CD14-positive monocyte (primary cell): ENCODE measurements at regions not wholly inside any gene's neighbourhood (a gene's known extent, or its start where the extent isn't known, plus 50 kb on each side); places are given as distances from the start of the nearest gene placed in this dataset.
A peak's percentile ranks its signal among the peaks of the same experiment; 100 is the strongest.

Source experiments
- DNase-seq, 3 donors: peaks; one replicate each; pipeline ENCODE4 v3.0.0-alpha.2; 2011 to 2022
- H2AFZ ChIP-seq: 2 replicates; pipeline ENCODE4 v1.6.0; 2012; ENCODE audit warnings: mild to moderate bottlenecking, low read depth, low read length, inconsistent platforms; ENCODE audit not compliant: insufficient read depth, poor library complexity, severe bottlenecking
- H3K27ac ChIP-seq, 2 donors: 1 replicate in 1 of 2; 2 replicates in 1 of 2; pipeline ENCODE4 v1.5.1; 2012 to 2013; ENCODE audit warnings: low read length in 2 of 2, control low read depth in 1 of 2, inconsistent platforms in 1 of 2, low read depth in 1 of 2, mild to moderate bottlenecking in 1 of 2
- H3K27me3 ChIP-seq, 2 donors: one replicate each; pipeline versions ENCODE4 v1.6.0 to v1.6.1; 2011 to 2013; ENCODE audit warnings: low read length in 2 of 2; ENCODE audit not compliant: control insufficient read depth in 2 of 2, insufficient read depth in 2 of 2
- H3K36me3 ChIP-seq, 2 donors: replicated peaks in 1 of 2; 1 replicate in 1 of 2; 2 replicates in 1 of 2; pipeline versions ENCODE4 v1.5.1 to v1.6.1; 2012 to 2013; ENCODE audit warnings: low read length in 2 of 2, control low read depth in 1 of 2, inconsistent platforms in 1 of 2, mild to moderate bottlenecking in 1 of 2; ENCODE audit not compliant: insufficient read depth in 2 of 2, control insufficient read depth in 1 of 2
- H3K4me1 ChIP-seq, 2 donors: 1 replicate in 1 of 2; 2 replicates in 1 of 2; pipeline versions ENCODE4 v1.5.1 to v1.6.1; 2012 to 2013; ENCODE audit warnings: low read length in 2 of 2, control low read depth in 1 of 2, inconsistent platforms in 1 of 2, mild to moderate bottlenecking in 1 of 2, moderate library complexity in 1 of 2; ENCODE audit not compliant: insufficient read depth in 2 of 2, control insufficient read depth in 1 of 2
- H3K4me2 ChIP-seq: replicated peaks from 2 replicates; pipeline ENCODE3; 2012; ENCODE audit warnings: low read length, moderate library complexity, mild to moderate bottlenecking; ENCODE audit not compliant: poor library complexity, severe bottlenecking; ENCODE audit errors: extremely low read depth
- H3K4me3 ChIP-seq, 3 experiments: fragments of 200-600 bp in 1 of 3; sonication (generic) in 1 of 3; replicated peaks in 1 of 3; 1 replicate in 2 of 3; 2 replicates in 1 of 3; pipeline ENCODE4 v1.5.1; 2011 to 2013; ENCODE audit warnings: low read length in 3 of 3, mild to moderate bottlenecking in 3 of 3, control low read depth in 2 of 3, low read depth in 2 of 3, inconsistent platforms in 1 of 3, moderate library complexity in 1 of 3
- H3K79me2 ChIP-seq: 2 replicates; pipeline ENCODE4 v1.6.0; 2012; ENCODE audit warnings: mild to moderate bottlenecking, control low read depth, inconsistent platforms, low read length, moderate library complexity; ENCODE audit not compliant: insufficient read depth
- H3K9ac ChIP-seq: 2 replicates; pipeline ENCODE4 v1.6.0; 2017; ENCODE audit warnings: low read length, mild to moderate bottlenecking; ENCODE audit not compliant: insufficient read depth, poor library complexity, severe bottlenecking
- H3K9me3 ChIP-seq, 2 donors: replicated peaks in 1 of 2; 1 replicate in 1 of 2; 2 replicates in 1 of 2; pipeline versions ENCODE4 v1.5.1 to v1.6.1; 2012 to 2013; ENCODE audit warnings: low read length in 2 of 2, control low read depth in 1 of 2; ENCODE audit not compliant: control insufficient read depth in 1 of 2, insufficient read depth in 1 of 2
- H4K20me1 ChIP-seq: 2 replicates; pipeline ENCODE4 v1.6.0; 2012; ENCODE audit warnings: mild to moderate bottlenecking, low read length, control low read depth, moderate library complexity; ENCODE audit not compliant: insufficient read depth
- H3K27ac Mint-ChIP-seq, 7 donors: one replicate each; pipeline ENCODE4 v1.8.0; 2020; ENCODE audit warnings: mild to moderate bottlenecking in 7 of 7, mixed read lengths in 7 of 7, moderate library complexity in 6 of 7, inconsistent platforms in 2 of 7
- H3K27me3 Mint-ChIP-seq, 3 donors: one replicate each; pipeline ENCODE4 v1.8.0; 2021 to 2022; ENCODE audit warnings: low read depth in 3 of 3, mild to moderate bottlenecking in 3 of 3, mixed read lengths in 3 of 3, moderate library complexity in 3 of 3, inconsistent platforms in 1 of 3
- H3K36me3 Mint-ChIP-seq, 2 donors: one replicate each; pipeline ENCODE4 v1.8.0; 2020; ENCODE audit warnings: mixed read lengths in 2 of 2, inconsistent platforms in 1 of 2, mild to moderate bottlenecking in 1 of 2
- H3K4me1 Mint-ChIP-seq: one replicate; pipeline ENCODE4 v1.8.0; 2020; ENCODE audit warnings: mild to moderate bottlenecking, mixed read lengths
- H3K4me3 Mint-ChIP-seq, 2 donors: one replicate each; pipeline ENCODE4 v1.8.0; 2020; ENCODE audit warnings: mild to moderate bottlenecking in 2 of 2, mixed read lengths in 2 of 2, moderate library complexity in 1 of 2
- H3K9me3 Mint-ChIP-seq, 7 donors: one replicate each; pipeline ENCODE4 v1.8.0; 2020 to 2022; ENCODE audit warnings: mixed read lengths in 7 of 7, mild to moderate bottlenecking in 6 of 7, moderate library complexity in 6 of 7, inconsistent platforms in 2 of 7
- WGBS: methylation state at CpG from one replicate; pipeline ENCODE4 v1.1.5; 2013; ENCODE audit warnings: missing lambda C conversion rate; ENCODE audit not compliant: insufficient coverage; 5-methylcytosine and 5-hydroxymethylcytosine counted together
- intact Hi-C, 2 donors: fragments of 100-400 bp; cut with micrococcal nuclease; formaldehyde crosslinking; loops; one replicate each; pipeline versions ENCODE4 v1.15.0 to v1.15.1; 2023
- TF ChIP-seq, protein P1 (sequence below): fragments of 200-600 bp; IDR thresholded peaks from one replicate; pipeline ENCODE4 v1.8.0; 2022; ENCODE audit warnings: antibody characterized with exemption, mild to moderate bottlenecking

DNA sequence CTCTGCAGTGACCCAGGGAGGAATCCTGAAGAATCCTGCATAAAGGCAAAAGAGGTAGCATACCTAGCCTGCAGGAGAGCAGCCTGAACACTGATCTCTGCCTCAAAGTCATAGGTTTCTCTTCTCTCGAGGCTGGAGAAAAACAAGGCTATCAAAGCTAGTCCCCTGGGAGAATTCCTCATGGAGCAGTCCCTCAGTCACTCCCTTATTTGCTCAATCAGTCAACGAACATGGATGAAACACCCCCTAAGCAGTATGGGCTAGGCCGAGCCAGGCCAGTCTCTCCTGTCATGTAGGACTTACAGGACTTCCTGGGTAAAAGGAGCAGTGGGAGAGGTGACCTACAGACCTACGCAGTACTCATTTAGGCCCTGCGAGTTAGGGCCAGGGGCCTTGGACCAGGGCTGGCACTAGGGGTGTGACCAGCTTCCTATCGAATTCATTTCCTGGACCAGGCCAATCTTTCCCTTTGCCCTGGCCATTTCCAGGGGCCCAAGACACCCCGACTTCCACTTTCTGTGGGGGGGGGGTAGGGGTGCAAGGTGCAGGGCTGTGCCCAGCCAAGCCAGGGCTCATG is 164.1 kb downstream of the EFNB1 start:
- peaks cover 21% of the 10 kb centered on the region for H3K4me1 Mint-ChIP-seq
- Histone ChIP-seq H3K9me3 (no peaks in the 10 kb centered on the region), H4K20me1 (no peaks in the 10 kb centered on the region), H3K9ac (no peak overlapping the region), H3K4me3 (no peak overlapping the region), H3K79me2 (no peaks in the 10 kb centered on the region), H3K27me3 (no peaks in the 10 kb centered on the region), H3K36me3 (no peaks in the 10 kb centered on the region), H3K27ac (no peak overlapping the region), H2AFZ (no peak overlapping the region), H3K4me1 (peaks cover 23 to 26% of the 10 kb centered on the region in 2 donors), H3K4me2 (no peak overlapping the region)
- no peak overlapping the region for H3K27ac Mint-ChIP-seq
- TF ChIP-seq, protein P1, sequence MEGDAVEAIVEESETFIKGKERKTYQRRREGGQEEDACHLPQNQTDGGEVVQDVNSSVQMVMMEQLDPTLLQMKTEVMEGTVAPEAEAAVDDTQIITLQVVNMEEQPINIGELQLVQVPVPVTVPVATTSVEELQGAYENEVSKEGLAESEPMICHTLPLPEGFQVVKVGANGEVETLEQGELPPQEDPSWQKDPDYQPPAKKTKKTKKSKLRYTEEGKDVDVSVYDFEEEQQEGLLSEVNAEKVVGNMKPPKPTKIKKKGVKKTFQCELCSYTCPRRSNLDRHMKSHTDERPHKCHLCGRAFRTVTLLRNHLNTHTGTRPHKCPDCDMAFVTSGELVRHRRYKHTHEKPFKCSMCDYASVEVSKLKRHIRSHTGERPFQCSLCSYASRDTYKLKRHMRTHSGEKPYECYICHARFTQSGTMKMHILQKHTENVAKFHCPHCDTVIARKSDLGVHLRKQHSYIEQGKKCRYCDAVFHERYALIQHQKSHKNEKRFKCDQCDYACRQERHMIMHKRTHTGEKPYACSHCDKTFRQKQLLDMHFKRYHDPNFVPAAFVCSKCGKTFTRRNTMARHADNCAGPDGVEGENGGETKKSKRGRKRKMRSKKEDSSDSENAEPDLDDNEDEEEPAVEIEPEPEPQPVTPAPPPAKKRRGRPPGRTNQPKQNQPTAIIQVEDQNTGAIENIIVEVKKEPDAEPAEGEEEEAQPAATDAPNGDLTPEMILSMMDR, result no peak
- peaks cover 0 to 8% (median 0%) of the 10 kb centered on the region in 3 donors for H3K27me3 Mint-ChIP-seq
- H3K9me3 Mint-ChIP-seq, result peaks cover 0 to 5% (median 2%) of the 10 kb centered on the region in 7 donors
- no peak for DNase-seq
- WGBS, result no CpG with 5 or more reads among the region's 7 CpGs
- no peaks in the 10 kb centered on the region for H3K36me3 Mint-ChIP-seq
- H3K4me3 Mint-ChIP-seq, result no peak overlapping the region
- intact Hi-C loops, result no loop called here

DNA sequence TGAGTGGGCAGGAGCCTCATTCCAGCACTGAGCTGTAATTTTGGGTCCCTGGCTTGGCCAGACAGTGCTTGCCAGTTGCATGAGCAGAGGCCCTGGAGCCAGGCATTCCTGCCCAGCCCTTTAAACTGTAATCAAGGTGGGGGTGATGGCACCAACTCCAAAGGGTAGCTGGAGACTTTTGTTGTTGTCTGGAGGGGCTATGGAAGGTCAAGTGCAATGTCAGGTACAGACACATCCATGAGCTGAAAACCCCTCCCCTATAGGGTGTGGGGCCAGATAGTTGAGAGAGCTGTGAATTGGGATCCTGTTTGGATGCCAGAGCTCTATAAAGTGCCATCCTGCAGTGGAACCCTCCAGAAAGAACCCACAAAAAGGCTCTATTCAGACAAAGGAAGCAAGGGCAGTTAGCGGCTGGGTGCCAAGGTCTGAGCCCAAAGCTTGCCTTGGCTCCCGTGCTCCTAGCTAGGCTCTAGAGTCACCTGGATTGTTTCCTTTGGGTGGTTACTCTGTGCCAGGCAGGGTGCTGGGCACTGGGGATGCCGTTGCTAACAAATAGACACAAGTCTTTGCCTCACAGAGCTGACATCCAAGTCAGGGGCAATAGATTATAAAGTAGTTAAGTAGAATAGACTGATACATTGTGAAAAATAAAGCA is 163.0 kb downstream of the EFNB1 start:
- no CpG with 5 or more reads among the region's 3 CpGs for WGBS
- DNase-seq, result no peak
- H3K36me3 Mint-ChIP-seq, result no peaks in the 10 kb centered on the region
- no peak overlapping the region for H3K9ac ChIP-seq
- no peaks in the 10 kb centered on the region for H3K27me3 ChIP-seq
- no peak overlapping the region for H3K4me3 Mint-ChIP-seq
- peaks cover 21% of the 10 kb centered on the region for H3K4me1 Mint-ChIP-seq
- H3K36me3 ChIP-seq, result no peaks in the 10 kb centered on the region
- H3K27ac ChIP-seq, result no peak overlapping the region
- no peak overlapping the region for H3K4me3 ChIP-seq
- H3K79me2 ChIP-seq, result no peaks in the 10 kb centered on the region
- TF ChIP-seq, protein P1, result no peak
- H3K4me1 ChIP-seq, result peaks cover 23 to 26% of the 10 kb centered on the region in 2 donors
- no peak overlapping the region for H3K4me2 ChIP-seq
- H4K20me1 ChIP-seq, result no peaks in the 10 kb centered on the region
- intact Hi-C loops, result no loop called here
- peaks cover 0 to 5% (median 2%) of the 10 kb centered on the region in 7 donors for H3K9me3 Mint-ChIP-seq
- peak overlapping the region in 1 of 7 donors; percentile 50 for H3K27ac Mint-ChIP-seq
- no peaks in the 10 kb centered on the region for H3K9me3 ChIP-seq
- H2AFZ ChIP-seq, result no peak overlapping the region
- H3K27me3 Mint-ChIP-seq, result peaks cover 0 to 9% (median 1%) of the 10 kb centered on the region in 3 donors
